ENCODE measurements at regions not wholly inside any gene's neighbourhood (a gene's known extent, or its start where the extent isn't known, plus 50 kb on each side); places are given as distances from the start of the nearest gene placed in this dataset.
"Not testable (repeated sequence)": the region's sequence is repeated elsewhere in the genome, so short reads cannot be mapped to it uniquely, and the experiment has no call there.

DNA sequence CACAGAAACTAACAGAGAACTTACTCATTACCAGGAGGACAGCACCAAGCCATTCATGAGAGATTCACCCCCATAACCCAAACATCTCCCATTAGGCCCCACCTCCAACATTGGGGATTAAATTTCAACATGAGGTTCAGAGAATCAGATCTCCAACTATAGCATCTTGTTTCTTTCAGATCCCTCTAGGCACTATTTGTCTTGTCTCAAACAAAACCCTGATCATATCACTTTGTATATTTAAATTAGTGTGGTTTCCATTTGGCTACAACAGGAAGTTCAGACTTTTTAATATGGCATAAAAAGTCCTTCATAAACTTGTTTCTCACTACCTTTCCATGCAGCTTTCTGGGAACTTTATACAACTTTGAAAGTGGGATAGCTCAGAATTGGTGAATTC, 699.0 kb upstream of the MIR17HG start:
- no peaks in the 10 kb centered on the region for H3K36me3 ChIP-seq
- H3K9me3 ChIP-seq: no peaks in the 10 kb centered on the region
- no peak for TF ChIP-seq POLR2A (IDR thresholded peaks at IDR 0.05)
- TF ChIP-seq, protein P1, sequence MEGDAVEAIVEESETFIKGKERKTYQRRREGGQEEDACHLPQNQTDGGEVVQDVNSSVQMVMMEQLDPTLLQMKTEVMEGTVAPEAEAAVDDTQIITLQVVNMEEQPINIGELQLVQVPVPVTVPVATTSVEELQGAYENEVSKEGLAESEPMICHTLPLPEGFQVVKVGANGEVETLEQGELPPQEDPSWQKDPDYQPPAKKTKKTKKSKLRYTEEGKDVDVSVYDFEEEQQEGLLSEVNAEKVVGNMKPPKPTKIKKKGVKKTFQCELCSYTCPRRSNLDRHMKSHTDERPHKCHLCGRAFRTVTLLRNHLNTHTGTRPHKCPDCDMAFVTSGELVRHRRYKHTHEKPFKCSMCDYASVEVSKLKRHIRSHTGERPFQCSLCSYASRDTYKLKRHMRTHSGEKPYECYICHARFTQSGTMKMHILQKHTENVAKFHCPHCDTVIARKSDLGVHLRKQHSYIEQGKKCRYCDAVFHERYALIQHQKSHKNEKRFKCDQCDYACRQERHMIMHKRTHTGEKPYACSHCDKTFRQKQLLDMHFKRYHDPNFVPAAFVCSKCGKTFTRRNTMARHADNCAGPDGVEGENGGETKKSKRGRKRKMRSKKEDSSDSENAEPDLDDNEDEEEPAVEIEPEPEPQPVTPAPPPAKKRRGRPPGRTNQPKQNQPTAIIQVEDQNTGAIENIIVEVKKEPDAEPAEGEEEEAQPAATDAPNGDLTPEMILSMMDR (IDR thresholded peaks at IDR 0.05): no peak
- intact Hi-C loops (cut with DNase I): no loop called here
- DNase-seq: no peak
- no peak for ATAC-seq
- no peak overlapping the region for H3K4me3 ChIP-seq
- H3K27me3 ChIP-seq: no peaks in the 10 kb centered on the region
- no peaks in the 10 kb centered on the region for H3K4me1 ChIP-seq
- no peak overlapping the region for H3K27ac ChIP-seq

DNA sequence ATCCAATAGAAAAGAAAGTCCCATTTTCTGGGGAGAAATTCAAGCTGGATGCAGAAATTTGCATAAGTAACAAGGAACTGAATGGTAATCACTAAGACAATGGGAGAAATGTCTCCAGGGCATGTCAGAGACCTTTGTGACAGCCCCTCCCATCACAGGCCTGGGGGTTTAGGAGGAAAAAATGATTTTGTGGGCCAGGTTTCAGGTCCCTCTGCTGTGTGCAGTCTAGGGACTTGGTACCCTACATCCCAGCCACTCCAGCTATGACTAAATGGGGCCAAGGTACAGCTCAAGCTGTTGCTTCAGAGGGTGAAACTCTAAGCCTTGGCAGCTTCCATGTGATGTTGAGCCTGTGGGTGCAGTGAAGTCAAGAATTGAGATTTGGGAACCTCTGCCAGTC, 695.5 kb upstream of the MIR17HG start:
- no peak for ATAC-seq
- no peaks in the 10 kb centered on the region for H3K27me3 ChIP-seq
- H3K4me3 ChIP-seq: no peak overlapping the region
- no peaks in the 10 kb centered on the region for H3K4me1 ChIP-seq
- DNase-seq: no peak
- no peaks in the 10 kb centered on the region for H3K36me3 ChIP-seq
- H3K9me3 ChIP-seq: no peaks in the 10 kb centered on the region
- intact Hi-C loops (cut with DNase I): no loop called here
- TF ChIP-seq, protein P1 (IDR thresholded peaks at IDR 0.05): no peak
- no peak for TF ChIP-seq POLR2A (IDR thresholded peaks at IDR 0.05)
- H3K27ac ChIP-seq: no peak overlapping the region

DNA sequence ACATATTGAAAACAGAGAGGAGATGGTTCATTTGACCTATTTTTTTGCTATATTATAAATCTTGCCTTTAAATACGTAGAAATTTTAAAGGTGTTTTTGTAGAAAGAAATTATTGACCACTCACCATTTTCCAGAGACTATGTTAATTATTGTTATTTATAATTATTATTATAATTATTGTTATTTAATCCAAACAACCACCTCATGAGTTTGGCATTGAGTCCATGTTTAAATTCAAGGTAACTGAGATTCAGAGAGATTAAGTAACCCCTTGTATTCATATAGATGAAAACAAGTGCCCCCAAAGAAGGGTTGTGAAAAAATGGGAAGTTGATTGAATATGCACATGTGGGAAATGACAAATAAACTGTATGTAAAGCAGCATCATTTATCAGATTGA, 692.5 kb upstream of the MIR17HG start:
- DNase-seq (no peak), ATAC-seq (no peak)
- no peaks in the 10 kb centered on the region for H3K27me3 ChIP-seq
- no peaks in the 10 kb centered on the region for H3K4me1 ChIP-seq
- 63% methylated on average over 1 of the region's 1 CpG for WGBS (ENCODE audit: insufficient coverage, low coverage, low lambda C conversion rate, missing lambda C conversion rate)
- no peaks in the 10 kb centered on the region for H3K36me3 ChIP-seq
- H3K4me3 ChIP-seq: no peak overlapping the region
- no peaks in the 10 kb centered on the region for H3K9me3 ChIP-seq
- intact Hi-C loops (cut with DNase I): no loop called here
- TF ChIP-seq, protein P1 (IDR thresholded peaks at IDR 0.05): no peak
- no peak for TF ChIP-seq POLR2A (IDR thresholded peaks at IDR 0.05)
- H3K27ac ChIP-seq: no peak overlapping the region

DNA sequence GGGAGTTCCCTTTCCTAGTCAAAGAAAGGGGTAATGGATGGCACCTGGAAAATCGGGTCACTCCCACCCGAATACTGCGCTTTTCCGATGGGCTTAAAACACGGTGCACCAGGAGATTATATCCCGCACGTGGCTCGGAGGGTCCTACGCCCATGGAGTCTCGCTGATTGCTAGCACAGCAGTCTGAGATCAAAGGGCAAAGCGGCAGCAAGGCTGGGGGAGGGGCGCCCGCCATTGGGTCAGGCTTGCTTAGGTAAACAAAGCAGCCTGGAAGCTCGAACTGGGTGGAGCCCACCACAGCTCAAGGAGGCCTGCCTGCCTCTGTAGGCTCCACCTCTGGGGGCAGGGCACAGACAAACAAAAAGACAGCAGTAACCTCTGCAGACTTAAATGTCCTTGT, 683.3 kb upstream of the MIR17HG start:
- DNase-seq; intact Hi-C loops (cut with DNase I): not testable (repeated sequence)
- 64% methylated on average over 6 of the region's 14 CpGs for WGBS (ENCODE audit: insufficient coverage, low coverage, low lambda C conversion rate, missing lambda C conversion rate)

DNA sequence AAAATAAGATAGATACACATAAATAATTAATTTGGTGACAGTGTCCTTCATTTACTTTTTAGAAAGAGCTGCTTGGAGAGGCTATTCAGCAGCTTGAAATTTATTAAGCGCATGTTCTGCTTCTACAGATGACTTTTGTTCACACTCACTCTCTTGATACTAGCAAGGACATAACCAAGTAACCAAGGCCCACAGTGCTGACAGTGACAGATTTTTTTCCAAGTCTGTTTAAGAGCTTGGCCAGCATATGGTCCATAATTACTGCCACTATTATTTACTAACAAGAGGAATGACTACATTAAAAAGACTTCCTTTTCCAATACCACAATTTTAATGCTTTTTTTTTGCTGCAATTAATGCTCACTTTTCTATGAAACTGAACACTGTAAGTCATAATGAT, 673.7 kb upstream of the MIR17HG start:
- ATAC-seq (no peak), DNase-seq (no peak)
- Histone ChIP-seq H3K9me3 (no peaks in the 10 kb centered on the region), H3K4me1 (no peaks in the 10 kb centered on the region), H3K36me3 (no peaks in the 10 kb centered on the region), H3K27ac (no peak overlapping the region), H3K27me3 (no peaks in the 10 kb centered on the region), H3K4me3 (no peak overlapping the region)
- intact Hi-C loops (cut with DNase I): no loop called here
- TF ChIP-seq POLR2A (IDR thresholded peaks at IDR 0.05): no peak
- TF ChIP-seq, protein P1 (IDR thresholded peaks at IDR 0.05): no peak
- 100% methylated on average over 1 of the region's 1 CpG for WGBS (ENCODE audit: insufficient coverage, low coverage, low lambda C conversion rate, missing lambda C conversion rate)

More for the DNA sequence above, 683.3 kb upstream of the MIR17HG start:
- H3K27me3 ChIP-seq, H3K9me3 ChIP-seq, H3K36me3 ChIP-seq, H3K4me3 ChIP-seq, ATAC-seq, H3K4me1 ChIP-seq, H3K27ac ChIP-seq: not testable (repeated sequence)
